GM19328 (cell line): ENCODE measurements at regions not wholly inside any gene's neighbourhood (a gene's known extent, or its start where the extent isn't known, plus 50 kb on each side); places are given as distances from the start of the nearest gene placed in this dataset.

Experiments used
- ATAC-seq: cut with Tn5 transposase; IDR thresholded peaks from one replicate; pipeline ENCODE4 v1.9.1; 2021; ENCODE audit warnings: mild to moderate bottlenecking, moderate library complexity; ENCODE audit not compliant: unreplicated experiment

DNA sequence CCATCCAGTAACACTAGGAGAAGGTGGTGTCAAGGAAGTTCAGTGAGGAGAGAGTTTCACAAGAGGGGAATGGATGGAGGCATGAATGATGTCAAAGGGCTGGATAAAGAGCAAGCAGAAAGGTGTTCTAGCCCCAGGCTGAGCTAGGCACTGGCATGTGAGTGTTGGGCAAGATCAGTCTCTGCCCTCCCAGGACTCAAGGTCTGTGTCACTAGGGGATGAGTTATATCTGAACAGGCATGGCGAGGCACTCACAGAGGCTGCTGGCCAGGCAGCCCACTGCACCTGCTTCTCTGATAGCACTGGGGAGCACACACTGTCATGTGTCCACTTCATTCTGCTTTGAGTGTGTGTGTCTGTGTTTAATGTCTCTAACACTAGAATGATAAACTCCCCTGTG is 903.8 kb downstream of the BCL11B start:
- no peak for ATAC-seq

DNA sequence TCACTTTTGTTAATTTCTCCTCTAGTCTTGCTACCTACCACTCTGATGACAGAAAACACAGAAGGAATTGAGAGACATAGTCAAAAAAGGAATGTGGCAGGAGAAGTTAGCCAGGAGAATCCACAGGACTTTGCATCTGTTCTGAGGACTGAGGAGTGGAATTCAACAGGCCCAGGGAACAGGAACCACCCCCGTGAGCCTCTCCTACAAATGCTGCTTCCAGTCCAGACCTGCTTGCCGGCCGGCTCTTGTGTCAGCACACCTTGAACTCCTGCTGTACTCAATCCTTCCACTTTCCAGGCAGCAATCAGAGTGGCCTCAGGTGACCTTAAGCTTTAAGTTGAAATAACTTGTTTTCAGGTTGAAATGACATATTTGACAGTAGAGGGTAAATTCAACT is 903.1 kb downstream of the BCL11B start:
- ATAC-seq, result no peak

DNA sequence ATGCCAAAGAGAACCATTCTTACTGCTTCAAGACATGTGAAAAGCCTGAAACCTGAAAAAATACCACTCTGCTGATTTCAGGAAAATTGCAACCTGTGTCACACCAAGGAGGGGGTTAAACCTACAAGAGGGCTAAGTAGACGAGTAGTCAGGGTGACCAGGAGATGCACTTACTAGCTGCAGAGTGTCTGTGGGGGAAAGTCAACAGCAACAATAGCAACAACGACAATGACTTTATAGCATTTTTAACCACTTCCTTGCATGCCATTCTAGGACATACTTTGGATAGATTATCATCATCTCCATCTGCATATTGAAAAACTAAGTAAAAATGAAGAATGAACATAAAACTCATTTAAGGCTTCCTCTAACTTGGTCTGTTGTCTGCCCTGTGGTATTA is 902.7 kb downstream of the BCL11B start:
- no peak for ATAC-seq

DNA sequence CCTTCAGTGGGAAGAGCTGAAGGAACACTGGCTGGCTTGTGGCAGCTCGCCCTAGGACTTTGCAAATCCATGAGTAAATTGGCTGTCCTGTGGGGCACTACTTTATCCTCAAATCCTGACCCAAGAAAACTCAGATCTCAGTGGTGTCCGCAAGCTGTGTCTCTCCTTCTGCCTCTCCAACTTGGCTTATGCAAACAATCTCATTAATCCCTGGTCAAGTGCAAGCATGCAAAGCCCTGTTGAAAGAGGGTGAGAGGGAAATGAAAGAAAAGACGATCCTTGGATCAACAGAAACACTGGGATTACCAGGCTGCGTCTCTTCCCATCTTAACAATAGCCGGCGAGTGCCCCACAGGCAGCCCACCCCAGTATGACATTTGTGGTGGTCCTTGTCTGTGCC is 901.6 kb downstream of the BCL11B start:
- no peak for ATAC-seq

DNA sequence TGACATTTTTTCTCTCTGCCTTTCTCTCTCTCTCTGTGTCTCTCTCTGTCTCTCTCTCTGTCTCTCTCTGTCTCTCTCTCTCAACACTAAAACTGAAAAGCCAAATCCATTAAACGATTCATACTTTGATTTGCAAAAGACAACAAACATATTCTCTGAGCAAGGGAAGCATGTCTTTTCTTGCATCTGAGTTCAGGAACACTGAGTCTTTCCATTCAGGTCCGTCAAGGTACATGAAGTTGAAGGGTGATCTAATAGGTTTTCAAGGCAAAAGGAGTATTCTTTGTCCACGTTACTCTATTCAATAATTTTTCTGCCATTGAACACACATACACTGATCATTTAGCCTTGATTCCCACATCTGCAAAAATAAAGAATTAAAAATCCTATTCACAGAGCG is 900.9 kb downstream of the BCL11B start:
- ATAC-seq, result no peak

DNA sequence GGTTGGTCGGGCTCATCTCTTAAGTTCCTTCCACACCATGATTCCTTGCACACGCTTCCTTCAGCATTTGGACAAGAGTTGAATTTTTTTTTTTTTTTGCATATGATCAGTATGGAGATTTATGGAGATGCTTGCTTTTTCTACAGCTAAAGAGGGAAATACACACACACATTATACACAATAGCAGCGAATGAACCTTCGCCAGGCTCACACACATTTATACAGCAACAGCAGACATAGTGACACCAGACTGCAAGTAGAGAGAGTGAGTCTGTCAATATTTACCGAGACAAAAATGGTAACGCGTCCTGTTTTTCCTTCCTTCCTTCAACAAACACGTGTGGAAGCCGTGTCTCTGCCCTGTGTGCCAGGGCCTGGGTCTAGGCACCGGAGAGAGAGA is 897.9 kb downstream of the BCL11B start:
- no peak for ATAC-seq

DNA sequence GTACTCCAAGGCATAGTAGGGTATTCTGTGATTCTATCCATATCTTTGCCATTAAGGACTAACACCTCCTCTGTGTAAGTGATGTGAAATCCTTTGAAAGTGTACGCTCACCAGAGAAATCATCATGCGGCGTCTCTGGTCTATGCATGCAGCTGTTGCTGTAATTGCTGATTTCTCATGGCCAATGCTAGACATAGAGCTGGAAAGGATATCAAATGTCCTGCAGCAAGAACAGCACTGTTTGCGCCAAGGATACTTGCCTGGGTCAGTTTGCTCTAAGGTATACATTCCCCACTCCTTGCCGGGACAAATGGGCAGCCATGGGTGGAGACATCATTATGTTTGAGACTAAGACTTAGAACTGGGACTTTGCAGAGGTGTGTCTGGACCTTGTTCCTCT is 896.4 kb downstream of the BCL11B start:
- ATAC-seq, result no peak

DNA sequence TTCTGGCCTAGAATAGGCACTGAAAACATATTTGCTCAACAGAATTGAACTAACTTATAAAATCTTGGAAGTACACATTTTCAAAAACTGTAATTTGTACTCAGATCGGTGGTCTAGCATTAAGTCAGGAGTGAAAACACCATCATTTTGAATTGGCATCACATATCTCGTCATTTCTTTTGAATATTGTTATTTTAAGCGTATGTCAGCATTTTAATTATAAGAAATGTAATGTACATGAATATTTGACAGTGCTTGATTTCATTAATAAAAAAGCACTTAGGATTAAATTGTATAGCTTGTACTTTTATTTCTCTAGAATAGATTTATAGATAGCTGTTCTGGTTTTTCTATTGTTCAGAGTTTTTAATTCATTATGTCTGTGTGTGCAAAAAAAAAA is 892.2 kb downstream of the BCL11B start:
- no peak for ATAC-seq

DNA sequence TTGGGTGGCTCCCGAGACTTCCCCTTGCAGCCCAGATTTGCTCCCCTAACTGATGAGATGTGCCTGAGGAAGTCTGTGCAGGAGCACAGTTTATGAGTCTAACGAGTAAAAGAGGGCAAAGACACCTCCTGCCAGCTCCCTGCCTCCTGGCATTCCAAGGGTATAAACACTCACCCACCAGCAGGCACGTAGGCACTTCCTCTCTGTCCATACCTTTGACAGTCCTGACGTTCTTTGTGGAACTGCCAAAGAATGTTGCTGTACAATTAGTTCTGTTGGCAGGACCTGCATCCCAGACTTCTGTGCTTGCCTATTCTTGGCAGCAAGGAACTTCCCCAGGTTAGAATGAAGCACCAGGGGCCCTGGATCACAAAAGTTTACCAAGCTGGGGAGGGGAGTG is 889.3 kb downstream of the BCL11B start:
- no peak for ATAC-seq

DNA sequence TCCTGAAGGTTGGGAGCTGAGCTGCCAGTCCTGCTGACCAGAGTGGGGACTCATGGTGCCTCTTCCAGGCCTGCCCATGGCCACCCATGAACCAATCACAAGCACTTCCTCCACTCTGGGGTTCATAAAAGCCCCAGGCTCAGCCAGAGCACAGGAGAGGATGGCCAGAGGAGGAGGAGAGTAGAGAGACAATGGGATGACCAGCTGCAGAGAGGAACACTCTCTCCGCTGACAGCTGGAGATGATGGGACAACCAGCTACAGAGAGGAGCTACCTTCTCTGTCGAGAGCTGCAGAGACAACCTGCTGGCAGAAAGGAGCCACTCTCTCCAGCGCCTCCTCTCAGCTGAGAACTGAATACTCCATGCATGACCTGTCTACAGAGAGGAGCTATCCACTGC is 886.1 kb downstream of the BCL11B start:
- no peak for ATAC-seq

DNA sequence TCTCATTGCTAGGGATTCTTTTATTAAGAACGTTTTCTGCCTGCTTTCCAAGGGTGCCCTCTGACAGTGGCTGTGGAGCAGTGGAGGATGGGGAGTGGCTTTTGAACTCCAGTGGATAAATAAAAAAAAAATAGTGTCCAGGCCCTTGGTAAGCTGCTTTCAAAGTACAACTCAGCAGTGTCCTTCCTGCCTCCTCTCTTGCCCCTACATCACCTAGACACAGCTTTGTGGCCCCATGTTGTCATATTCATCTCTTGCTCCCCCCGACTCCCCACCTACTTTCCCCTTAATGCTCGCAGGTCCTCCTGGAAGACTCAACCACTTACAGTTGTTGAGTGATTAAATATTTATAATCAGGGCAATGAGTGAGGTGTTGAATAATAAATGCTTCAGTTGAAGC is 880.9 kb downstream of the BCL11B start:
- no peak for ATAC-seq

DNA sequence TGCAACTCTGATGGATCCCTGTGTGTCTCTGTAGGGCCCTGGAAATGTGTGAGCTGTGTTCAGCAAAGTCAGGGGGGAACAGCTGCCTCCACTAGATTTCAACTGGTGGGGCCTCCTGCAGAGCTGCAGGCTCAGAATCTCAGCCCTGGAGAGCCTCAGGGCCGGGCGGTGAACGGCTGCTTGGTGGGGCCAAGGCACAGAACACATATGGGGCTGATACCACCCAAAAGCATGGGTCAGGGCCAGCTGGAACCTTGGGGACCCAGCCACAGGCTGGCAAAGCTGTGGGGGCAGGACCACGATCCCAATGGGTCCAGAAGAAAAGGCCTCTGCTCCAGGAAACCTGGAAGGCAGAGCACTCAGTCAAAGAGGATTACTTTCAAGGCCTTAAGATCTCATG is 878.5 kb downstream of the BCL11B start:
- ATAC-seq, result no peak

DNA sequence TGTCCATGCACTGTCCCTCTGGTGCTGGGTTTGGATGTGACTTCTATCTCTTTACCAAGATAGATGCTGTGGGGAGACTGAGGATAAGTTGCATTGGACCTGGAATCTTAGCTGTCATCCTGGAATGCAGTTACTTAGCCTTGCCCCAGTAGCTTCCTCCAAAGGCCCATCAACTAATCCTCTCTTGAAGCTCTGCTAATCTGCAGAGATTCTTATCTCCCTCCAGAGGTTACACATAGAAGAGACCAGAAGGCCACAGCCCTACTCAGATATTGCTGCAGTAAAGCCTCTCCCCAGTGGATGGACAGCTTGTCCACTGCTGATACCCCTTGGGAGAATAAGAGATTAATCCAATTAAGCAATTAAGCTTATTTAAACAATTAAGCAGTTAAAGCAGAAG is 867.2 kb downstream of the BCL11B start:
- no peak for ATAC-seq

DNA sequence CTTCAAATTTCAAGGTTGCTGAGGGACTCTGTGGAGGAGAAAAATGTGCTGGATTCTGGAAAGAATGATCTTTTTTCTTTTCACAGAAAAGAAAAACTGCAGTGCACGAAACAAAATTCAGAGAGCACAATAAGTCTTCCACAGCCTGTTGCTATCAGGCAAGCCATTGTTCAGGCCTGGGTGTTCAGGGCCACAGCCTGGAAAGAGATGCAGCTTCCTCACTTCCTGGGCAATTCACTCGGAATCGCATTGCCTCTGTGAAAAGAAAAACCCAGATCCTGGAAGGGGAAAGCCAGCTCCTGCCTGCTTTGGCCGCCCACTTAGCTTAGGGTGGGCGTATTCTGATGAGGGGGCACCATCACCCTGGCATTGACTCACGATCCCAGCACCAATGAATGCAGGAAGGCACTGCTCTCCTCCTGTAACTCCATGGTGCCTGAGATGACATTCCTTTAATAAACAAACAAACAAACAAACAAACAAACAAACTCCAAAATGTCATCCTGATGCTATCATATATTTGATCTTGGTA is 863.9 kb downstream of the BCL11B start:
- no peak for ATAC-seq

DNA sequence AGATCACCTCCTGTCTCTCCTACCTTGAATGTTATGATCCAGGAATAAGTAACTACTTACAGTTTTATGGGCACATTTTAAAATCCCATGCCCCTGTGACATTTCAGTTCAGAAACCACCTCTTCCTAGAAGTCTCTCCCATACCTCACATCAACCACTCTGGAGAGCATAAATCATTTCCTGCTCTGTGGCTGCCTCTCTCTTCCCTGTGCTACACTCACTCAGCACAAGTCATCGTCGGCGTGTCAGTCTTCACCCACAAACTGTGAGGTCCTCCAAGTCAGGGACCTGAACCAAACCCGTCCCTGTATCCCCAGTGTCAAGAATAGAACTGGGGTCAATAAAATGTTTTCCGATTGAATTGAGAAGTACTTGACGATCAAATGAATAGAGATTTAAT is 863.3 kb downstream of the BCL11B start:
- no peak for ATAC-seq

DNA sequence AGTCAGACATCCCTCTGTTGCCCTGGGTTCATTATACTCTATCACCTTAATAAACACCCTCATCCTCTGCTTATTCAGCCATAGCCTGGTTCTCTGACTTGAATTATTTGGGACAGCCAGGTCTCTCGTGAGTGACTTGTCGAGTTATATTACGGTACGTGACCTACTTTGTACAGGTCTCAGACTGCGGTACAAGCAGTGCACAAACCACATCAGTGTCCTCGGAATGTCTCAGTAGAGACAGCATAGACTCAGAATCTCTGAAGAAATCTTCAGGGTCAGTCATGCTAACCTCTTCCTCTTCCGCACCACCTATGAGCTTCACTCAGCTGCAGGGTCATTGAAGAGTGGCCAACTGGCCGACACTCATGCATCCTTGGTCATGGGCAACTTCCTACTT is 860.8 kb downstream of the BCL11B start:
- no peak for ATAC-seq

DNA sequence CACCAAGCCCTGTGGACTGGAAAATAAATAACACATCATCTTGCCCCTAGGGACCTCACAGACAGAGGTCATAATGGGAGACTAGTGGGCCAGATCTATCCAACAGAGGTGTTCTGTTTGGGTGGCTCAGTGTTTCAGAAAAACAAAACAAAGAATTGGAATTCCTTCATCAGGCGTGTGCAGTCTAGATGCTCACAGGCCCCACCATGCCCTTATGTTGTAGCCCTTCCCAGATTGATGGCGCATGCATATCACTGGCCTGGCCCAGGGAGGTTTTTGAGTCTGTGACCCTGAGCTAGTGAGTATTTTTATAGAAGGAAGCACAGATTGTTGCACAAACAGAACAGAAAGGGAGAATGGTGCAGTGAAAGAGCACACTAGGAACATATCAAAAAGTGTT is 859.6 kb downstream of the BCL11B start:
- ATAC-seq, result no peak

DNA sequence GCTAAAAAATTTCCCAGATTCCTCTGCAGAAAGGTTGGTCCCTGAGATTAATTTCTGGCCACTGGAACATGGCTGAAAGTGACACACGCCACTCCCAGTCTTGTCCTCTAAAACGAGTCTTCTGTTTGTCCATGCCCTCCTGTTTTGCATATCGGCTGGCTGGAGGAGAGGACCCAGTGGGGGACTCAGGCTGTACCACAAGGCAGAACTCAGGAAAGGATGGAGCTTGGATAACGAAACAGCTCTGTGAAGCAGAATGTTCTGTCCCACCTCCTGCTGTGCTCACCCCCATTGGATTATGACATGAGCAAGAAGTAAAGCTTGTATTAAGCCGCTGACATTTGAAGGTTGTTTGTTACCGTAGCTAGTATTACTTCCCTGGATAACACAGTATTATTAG is 856.2 kb downstream of the BCL11B start:
- ATAC-seq, result no peak

DNA sequence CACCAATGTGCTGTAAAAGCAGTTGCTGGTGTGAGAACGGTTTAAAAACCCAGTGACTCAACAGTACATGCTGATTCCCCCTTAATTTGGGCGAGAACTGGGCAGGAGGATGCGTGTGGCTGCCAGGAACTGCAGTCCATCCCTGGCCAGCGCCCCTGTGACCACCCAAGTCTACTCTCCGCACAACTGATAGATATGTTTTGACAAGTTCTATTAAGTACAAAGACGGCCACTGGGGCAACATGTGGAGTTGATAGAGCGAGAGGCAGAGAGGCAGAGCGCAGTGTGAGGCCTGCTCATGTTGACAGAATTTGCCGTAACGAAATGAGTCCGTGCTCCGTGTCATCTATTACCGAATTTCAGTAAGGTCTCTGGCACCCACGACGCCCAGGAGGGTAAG is 855.0 kb downstream of the BCL11B start:
- ATAC-seq, result no peak

DNA sequence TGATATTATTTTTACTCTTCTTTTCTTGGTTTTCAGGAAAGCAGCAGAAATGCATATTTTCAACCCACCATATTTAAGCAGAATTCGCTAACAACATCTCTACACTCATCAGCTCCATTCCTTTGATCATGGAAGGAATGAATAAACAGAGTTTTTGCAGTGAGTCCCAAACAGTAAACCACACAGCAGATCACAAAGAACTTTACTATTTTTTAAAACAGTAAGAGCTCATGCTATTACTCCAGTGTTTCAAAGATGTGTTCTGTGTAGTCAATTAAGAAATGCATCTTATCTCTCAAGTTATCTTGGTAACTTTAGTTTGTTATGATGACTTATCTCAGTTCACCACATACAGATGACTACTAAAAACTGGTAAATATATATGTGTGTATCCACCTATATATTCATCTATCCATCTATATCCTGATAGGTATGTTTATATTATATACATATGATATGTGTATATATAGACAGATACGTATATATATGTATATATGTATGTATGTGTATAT is 843.5 kb downstream of the BCL11B start:
- ATAC-seq, result no peak

DNA sequence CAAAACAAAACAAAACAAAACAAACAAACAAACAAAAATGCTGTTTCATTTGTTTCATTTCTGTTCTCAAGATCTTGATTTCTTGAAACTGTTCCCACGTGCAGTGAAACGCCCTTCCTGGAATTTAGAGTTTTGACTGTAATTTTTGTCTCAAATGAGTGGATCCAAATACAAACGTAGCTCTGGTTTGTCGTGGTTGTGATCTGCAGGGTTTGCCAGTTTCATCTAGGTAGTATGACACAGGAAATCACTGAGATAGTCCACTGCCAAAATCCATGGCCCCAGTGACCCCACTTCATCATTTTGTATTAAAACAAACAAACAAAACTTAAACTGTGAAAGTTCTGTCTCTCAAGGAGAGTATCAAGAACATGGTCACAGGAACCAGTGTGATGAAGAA is 838.6 kb downstream of the BCL11B start:
- ATAC-seq, result no peak

DNA sequence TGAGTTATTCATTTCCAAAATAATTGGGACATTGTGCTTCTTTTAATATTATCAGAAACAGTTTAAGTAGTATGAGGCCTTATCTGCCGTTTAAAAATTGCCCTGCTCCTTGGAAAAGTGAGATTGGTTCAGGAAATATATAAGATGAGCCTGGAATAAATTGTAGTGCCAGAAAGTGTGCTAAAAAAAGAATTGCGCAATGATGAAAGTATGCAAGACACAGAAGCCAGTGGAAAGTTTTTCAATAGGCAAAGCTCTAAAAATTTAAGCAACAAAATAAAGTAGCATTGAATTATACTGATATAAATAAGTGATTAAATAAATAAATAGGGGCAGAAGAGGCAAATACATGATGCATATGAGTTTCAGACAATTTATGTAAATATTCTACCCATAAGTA is 834.9 kb downstream of the BCL11B start:
- ATAC-seq, result no peak

DNA sequence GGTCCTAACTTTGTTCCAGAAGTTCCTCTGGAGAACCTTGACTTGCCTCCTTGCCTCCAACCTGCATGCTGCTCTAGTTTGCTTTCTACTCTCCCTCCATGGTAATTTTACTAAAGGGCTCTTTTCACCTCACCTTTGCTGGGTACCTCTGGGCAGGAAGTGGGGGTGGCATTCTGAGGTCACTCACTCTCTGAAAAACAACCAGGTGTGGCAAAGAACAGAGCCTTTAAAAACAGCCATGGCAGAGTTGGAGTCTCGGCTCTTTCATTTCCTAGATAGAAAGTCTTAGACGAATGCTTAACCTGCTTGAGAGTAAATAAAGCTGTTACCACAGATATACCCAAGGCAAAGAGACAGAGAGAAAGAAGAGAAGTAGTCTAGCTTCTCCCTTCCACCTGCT is 827.9 kb downstream of the BCL11B start:
- no peak for ATAC-seq

DNA sequence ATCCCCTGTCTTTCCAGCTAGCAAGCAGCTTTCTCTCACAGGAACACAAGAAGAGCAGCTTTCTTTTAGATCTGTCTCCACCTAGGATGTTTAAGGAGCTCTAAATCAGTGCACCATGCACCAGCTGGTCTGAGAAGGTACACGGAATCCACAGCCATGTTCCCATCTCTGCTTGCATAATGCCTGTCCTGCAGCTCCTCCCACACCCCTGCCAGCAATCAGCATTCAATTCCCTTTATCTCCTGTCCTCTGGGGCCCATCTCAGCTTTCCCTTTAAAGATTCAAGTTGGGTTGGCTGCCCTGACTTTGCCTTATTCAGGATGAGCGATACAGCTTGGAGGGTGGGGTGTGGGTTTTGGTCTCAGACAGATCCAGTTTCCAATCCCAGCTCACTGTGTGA is 826.3 kb downstream of the BCL11B start:
- ATAC-seq, result no peak
